ENCODE measurements at regions not wholly inside any gene's neighbourhood (a gene's known extent, or its start where the extent isn't known, plus 50 kb on each side); places are given as distances from the start of the nearest gene placed in this dataset.

DNA sequence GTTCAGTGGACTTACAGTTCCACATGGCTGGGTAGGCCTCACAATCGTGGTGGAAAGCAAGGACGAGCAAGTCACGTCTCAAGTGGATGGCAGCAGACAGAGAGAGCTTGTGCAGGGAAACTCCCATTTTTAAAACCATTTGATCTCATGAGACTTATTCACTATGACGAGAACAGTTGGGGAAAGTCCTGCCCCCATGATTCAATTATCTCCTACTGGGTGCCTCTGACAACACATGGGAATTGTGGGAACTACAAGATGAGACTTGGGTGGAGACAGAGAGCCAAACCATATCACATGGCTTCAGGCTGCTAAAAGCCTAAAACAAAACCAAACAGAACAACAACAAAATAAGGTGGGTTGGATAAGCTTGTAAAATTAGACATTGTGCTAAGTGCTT lies 194.4 kb upstream of the CPEB2 start:
- TF ChIP-seq, protein P1, sequence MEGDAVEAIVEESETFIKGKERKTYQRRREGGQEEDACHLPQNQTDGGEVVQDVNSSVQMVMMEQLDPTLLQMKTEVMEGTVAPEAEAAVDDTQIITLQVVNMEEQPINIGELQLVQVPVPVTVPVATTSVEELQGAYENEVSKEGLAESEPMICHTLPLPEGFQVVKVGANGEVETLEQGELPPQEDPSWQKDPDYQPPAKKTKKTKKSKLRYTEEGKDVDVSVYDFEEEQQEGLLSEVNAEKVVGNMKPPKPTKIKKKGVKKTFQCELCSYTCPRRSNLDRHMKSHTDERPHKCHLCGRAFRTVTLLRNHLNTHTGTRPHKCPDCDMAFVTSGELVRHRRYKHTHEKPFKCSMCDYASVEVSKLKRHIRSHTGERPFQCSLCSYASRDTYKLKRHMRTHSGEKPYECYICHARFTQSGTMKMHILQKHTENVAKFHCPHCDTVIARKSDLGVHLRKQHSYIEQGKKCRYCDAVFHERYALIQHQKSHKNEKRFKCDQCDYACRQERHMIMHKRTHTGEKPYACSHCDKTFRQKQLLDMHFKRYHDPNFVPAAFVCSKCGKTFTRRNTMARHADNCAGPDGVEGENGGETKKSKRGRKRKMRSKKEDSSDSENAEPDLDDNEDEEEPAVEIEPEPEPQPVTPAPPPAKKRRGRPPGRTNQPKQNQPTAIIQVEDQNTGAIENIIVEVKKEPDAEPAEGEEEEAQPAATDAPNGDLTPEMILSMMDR (optimal IDR thresholded peaks at IDR 0.05 in 1 of 3, IDR thresholded peaks at IDR 0.05 in 1 of 3, conservative IDR thresholded peaks at IDR 0.05 in 1 of 3; ENCODE audit: extremely low read depth in 1 of 3, insufficient read depth in 2 of 3, low read length in 3 of 3), result no peak
- no peak for TF ChIP-seq EZH2 (IDR thresholded peaks at IDR 0.05; ENCODE audit: low read length)
